Esophagus squamous epithelium (tissue), 5 donors: ENCODE measurements at regions not wholly inside any gene's neighbourhood (a gene's known extent, or its start where the extent isn't known, plus 50 kb on each side); places are given as distances from the start of the nearest gene placed in this dataset.

Experiments used
- DNase-seq: peaks from one replicate; lab custom pipeline; 2025; lab: John Stamatoyannopoulos, UW
- H3K27ac ChIP-seq, 4 donors: fragments of 200-600 bp; sonication (generic); one replicate each; pipeline ENCODE4 v1.5.1; 2016 to 2019; ENCODE audit warnings: mild to moderate bottlenecking in 1 of 4
- H3K27me3 ChIP-seq, 4 donors: fragments of 200-600 bp; sonication (generic); 1 replicate in 3 of 4; 2 replicates in 1 of 4; pipeline versions ENCODE4 v1.5.1 to v1.6.0; 2017 to 2021; ENCODE audit warnings: antibody characterized with exemption in 1 of 4
- H3K36me3 ChIP-seq, 3 donors: fragments of 200-600 bp; sonication (generic); one replicate each; pipeline ENCODE4 v1.5.1; 2016 to 2019
- H3K4me1 ChIP-seq, 3 donors: fragments of 200-600 bp; sonication (generic); one replicate each; pipeline ENCODE4 v1.5.1; 2017 to 2019
- H3K4me3 ChIP-seq, 4 donors: fragments of 200-600 bp; sonication (generic); 1 replicate in 3 of 4; 2 replicates in 1 of 4; pipeline ENCODE4 v1.5.1; 2016 to 2019; ENCODE audit warnings: mild to moderate bottlenecking in 2 of 4, moderate library complexity in 1 of 4
- H3K9me3 ChIP-seq, 3 donors: fragments of 200-600 bp; sonication (generic); one replicate each; pipeline ENCODE4 v1.5.1; 2016 to 2019
- CTCF ChIP-seq, 6 experiments: fragments of 450-650 bp in 4 of 6; fragments of 200-600 bp in 2 of 6; sonication (generic) in 2 of 6; IDR thresholded peaks; one replicate each; pipeline ENCODE4 v1.5.1; 2016 to 2019; ENCODE audit warnings: antibody characterized with exemption in 6 of 6, mild to moderate bottlenecking in 4 of 6, moderate library complexity in 4 of 6
- POLR2A ChIP-seq, 4 donors: fragments of 450-650 bp; IDR thresholded peaks; one replicate each; pipeline ENCODE4 v1.6.1; 2017; ENCODE audit warnings: antibody characterized with exemption in 4 of 4, mild to moderate bottlenecking in 4 of 4, moderate library complexity in 3 of 4
- WGBS, 2 donors: methylation state at CpG; one replicate each; pipeline ENCODE4 v1.1.5; 2018; 5-methylcytosine and 5-hydroxymethylcytosine counted together
- intact Hi-C: fragments of 100-400 bp; cut with DNase I; formaldehyde crosslinking; loops from one replicate; pipeline ENCODE4 v1.15.0; 2022
- donor health status: DM: yes; HTN: yes; CAD: no.

GRCh38 chr6:19150307-19150706 lies 686.9 kb upstream of the ID4 start:
- intact Hi-C loops, result no loop called here
- H3K27ac ChIP-seq, result no peak overlapping the region
- H3K4me1 ChIP-seq, result peaks cover 0 to 13% (median 0%) of the 10 kb centered on the region in 3 donors
- H3K36me3 ChIP-seq, result no peaks in the 10 kb centered on the region
- TF ChIP-seq CTCF (IDR thresholded peaks at IDR 0.05) (no peak), POLR2A (IDR thresholded peaks at IDR 0.05) (no peak)
- H3K27me3 ChIP-seq, result no peaks in the 10 kb centered on the region
- no peak overlapping the region for H3K4me3 ChIP-seq
- no peaks in the 10 kb centered on the region for H3K9me3 ChIP-seq
- 73 to 81% methylated on average over 3 of the region's 3 CpGs for WGBS, 2 donors
- no peak for DNase-seq

- DNase-seq, result no peak
- no peaks in the 10 kb centered on the region for H3K27me3 ChIP-seq
- H3K4me3 ChIP-seq, result no peak overlapping the region
- no peaks in the 10 kb centered on the region for H3K36me3 ChIP-seq
- no peaks in the 10 kb centered on the region for H3K9me3 ChIP-seq
- intact Hi-C loops, result no loop called here
- 72 to 79% methylated on average over 7 of the region's 7 CpGs for WGBS, 2 donors
- TF ChIP-seq POLR2A (IDR thresholded peaks at IDR 0.05), result no peak
- no peak for TF ChIP-seq CTCF (IDR thresholded peaks at IDR 0.05)
- H3K27ac ChIP-seq, result peak overlapping the region in 3 of 4 donors; percentile 28 to 77 (median 63)
- peaks cover 0 to 13% (median 0%) of the 10 kb centered on the region in 3 donors for H3K4me1 ChIP-seq
Measured at GRCh38 chr6:19153270-19153980, 683.7 kb upstream of the ID4 start.

GRCh38 chr6:19153981-19154295 lies 683.2 kb upstream of the ID4 start:
- Histone ChIP-seq H3K27ac (peak overlapping the region in 3 of 4 donors; percentile 28 to 77 (median 63)), H3K4me1 (peaks cover 0 to 13% (median 0%) of the 10 kb centered on the region in 3 donors), H3K27me3 (no peaks in the 10 kb centered on the region), H3K4me3 (no peak overlapping the region), H3K36me3 (no peaks in the 10 kb centered on the region), H3K9me3 (no peaks in the 10 kb centered on the region)
- no peak for DNase-seq
- WGBS, 2 donors, result 75 to 90% methylated on average over 1 of the region's 1 CpG
- intact Hi-C loops, result no loop called here
- TF ChIP-seq CTCF (IDR thresholded peaks at IDR 0.05) (no peak), POLR2A (IDR thresholded peaks at IDR 0.05) (no peak)

- no peaks in the 10 kb centered on the region for H3K36me3 ChIP-seq
- 83 to 88% methylated on average over 2 of the region's 2 CpGs for WGBS, 2 donors
Measured at GRCh38 chr6:19156443-19156842, 680.7 kb upstream of the ID4 start.

More at GRCh38 chr6:19156443-19156842, 680.7 kb upstream of the ID4 start:
- Histone ChIP-seq H3K4me1 (peaks cover 0 to 16% (median 0%) of the 10 kb centered on the region in 3 donors), H3K27ac (no peak overlapping the region), H3K9me3 (no peaks in the 10 kb centered on the region), H3K4me3 (no peak overlapping the region), H3K27me3 (no peaks in the 10 kb centered on the region)
- intact Hi-C loops, result no loop called here
- no peak for DNase-seq
- TF ChIP-seq CTCF (IDR thresholded peaks at IDR 0.05) (no peak), POLR2A (IDR thresholded peaks at IDR 0.05) (no peak)
